ENCODE measurements at regions not wholly inside any gene's neighbourhood (a gene's known extent, or its start where the extent isn't known, plus 50 kb on each side); places are given as distances from the start of the nearest gene placed in this dataset.

- intact Hi-C loops (cut with micrococcal nuclease) = no loop called here
- H3K27me3 Mint-ChIP-seq = no peaks in the 10 kb centered on the region
- DNase-seq (no peak), ATAC-seq (ENCODE audit: low read depth) (no peak)
- H3K27ac Mint-ChIP-seq = no peak overlapping the region
- H3K4me1 Mint-ChIP-seq = no peaks in the 10 kb centered on the region
- ChIA-PET CTCF (no interaction called here), POLR2A (no interaction called here)
- no peak overlapping the region for H3K4me2 ChIP-seq (replicated peaks; ENCODE audit: low read depth, low read length, poor library complexity, severe bottlenecking)
- no peak overlapping the region for H3K4me3 Mint-ChIP-seq
- H3K79me2 ChIP-seq (ENCODE audit: control insufficient read depth, insufficient read depth, low read length) = no peaks in the 10 kb centered on the region
- no peaks in the 10 kb centered on the region for H3K27me3 ChIP-seq (replicated peaks in 1 of 4; ENCODE audit: control extremely low read depth in 1 of 4, control insufficient read depth in 3 of 4, insufficient read depth in 4 of 4, low read length in 3 of 4)
- no peaks in the 10 kb centered on the region for H3K4me1 ChIP-seq (ENCODE audit: control insufficient read depth in 2 of 2, insufficient read depth in 2 of 2, low read length in 2 of 2)
- TF ChIP-seq EZH2 (IDR thresholded peaks at IDR 0.05; ENCODE audit: borderline replicate concordance, insufficient read depth, low read depth, low read length, poor library complexity, severe bottlenecking) = no peak
- no peak for TF ChIP-seq CTCF (IDR thresholded peaks at IDR 0.05)
- peaks cover 0 to 5% (median 0%) of the 10 kb centered on the region in 3 donors for H3K9me3 ChIP-seq (ENCODE audit: control extremely low read depth in 1 of 3, control insufficient read depth in 2 of 3, insufficient read depth in 1 of 3, low read length in 2 of 3)
- no peak overlapping the region for H3K27ac ChIP-seq (ENCODE audit: low read length in 2 of 2)
- no peaks in the 10 kb centered on the region for H4K20me1 ChIP-seq (ENCODE audit: control insufficient read depth, insufficient read depth, low read length, poor library complexity, severe bottlenecking)
- H3K9ac ChIP-seq (ENCODE audit: low read length) = no peak overlapping the region
- no peak overlapping the region for H2AFZ ChIP-seq (ENCODE audit: insufficient read depth, low read depth, low read length, poor library complexity, severe bottlenecking)
- H3K36me3 ChIP-seq (replicated peaks in 1 of 2; ENCODE audit: control extremely low read depth in 1 of 2, control insufficient read depth in 1 of 2, extremely low read depth in 1 of 2, insufficient read depth in 2 of 2, low read length in 1 of 2) = no peaks in the 10 kb centered on the region
- H3K9me3 Mint-ChIP-seq (ENCODE audit: insufficient read depth) = peaks cover 2% of the 10 kb centered on the region
- no peak overlapping the region for H3K4me3 ChIP-seq (ENCODE audit: control extremely low read depth in 1 of 5, extremely low read depth in 1 of 5, insufficient read depth in 1 of 5, low read depth in 2 of 5, low read length in 4 of 5)
Observed at GRCh38 chr2:163066085-163066484, 227.5 kb upstream of the KCNH7 start.

- Histone ChIP-seq H3K9me3 (ENCODE audit: control extremely low read depth in 1 of 3, control insufficient read depth in 2 of 3, insufficient read depth in 1 of 3, low read length in 2 of 3) (peaks cover 0 to 5% (median 0%) of the 10 kb centered on the region in 3 donors), H3K4me3 (ENCODE audit: control extremely low read depth in 1 of 5, extremely low read depth in 1 of 5, insufficient read depth in 1 of 5, low read depth in 2 of 5, low read length in 4 of 5) (no peak overlapping the region), H3K36me3 (replicated peaks in 1 of 2; ENCODE audit: control extremely low read depth in 1 of 2, control insufficient read depth in 1 of 2, extremely low read depth in 1 of 2, insufficient read depth in 2 of 2, low read length in 1 of 2) (no peaks in the 10 kb centered on the region), H3K27me3 (replicated peaks in 1 of 4; ENCODE audit: control extremely low read depth in 1 of 4, control insufficient read depth in 3 of 4, insufficient read depth in 4 of 4, low read length in 3 of 4) (no peaks in the 10 kb centered on the region), H3K79me2 (ENCODE audit: control insufficient read depth, insufficient read depth, low read length) (no peaks in the 10 kb centered on the region), H2AFZ (ENCODE audit: insufficient read depth, low read depth, low read length, poor library complexity, severe bottlenecking) (no peak overlapping the region), H3K4me2 (replicated peaks; ENCODE audit: low read depth, low read length, poor library complexity, severe bottlenecking) (no peak overlapping the region), H3K9ac (ENCODE audit: low read length) (no peak overlapping the region), H3K27ac (ENCODE audit: low read length in 2 of 2) (no peak overlapping the region), H4K20me1 (ENCODE audit: control insufficient read depth, insufficient read depth, low read length, poor library complexity, severe bottlenecking) (no peaks in the 10 kb centered on the region), H3K4me1 (ENCODE audit: control insufficient read depth in 2 of 2, insufficient read depth in 2 of 2, low read length in 2 of 2) (no peaks in the 10 kb centered on the region)
- intact Hi-C loops (cut with micrococcal nuclease) = no loop called here
- POLR2A ChIA-PET = no interaction called here
- Mint-ChIP-seq H3K27ac (no peak overlapping the region), H3K4me1 (no peaks in the 10 kb centered on the region), H3K27me3 (no peaks in the 10 kb centered on the region), H3K9me3 (ENCODE audit: insufficient read depth) (no peaks in the 10 kb centered on the region), H3K4me3 (no peak overlapping the region)
- no peak for TF ChIP-seq EZH2 (IDR thresholded peaks at IDR 0.05; ENCODE audit: borderline replicate concordance, insufficient read depth, low read depth, low read length, poor library complexity, severe bottlenecking)
- no peak for TF ChIP-seq CTCF (IDR thresholded peaks at IDR 0.05)
- WGBS (ENCODE audit: insufficient coverage) = 78% methylated on average over 1 of the region's 3 CpGs
- ATAC-seq (ENCODE audit: low read depth) (no peak), DNase-seq (no peak)
- CTCF ChIA-PET = no interaction called here
Observed at GRCh38 chr2:163062524-163062923, 224.0 kb upstream of the KCNH7 start.
